ENCODE measurements at regions not wholly inside any gene's neighbourhood (a gene's known extent, or its start where the extent isn't known, plus 50 kb on each side); places are given as distances from the start of the nearest gene placed in this dataset.

GRCh38 chr3:193754719-193755118, 161.7 kb downstream of the OPA1 start:
- H3K4me1 ChIP-seq (ENCODE audit: insufficient read depth, low read length) = no peaks in the 10 kb centered on the region
- no peaks in the 10 kb centered on the region for H3K36me3 ChIP-seq (ENCODE audit: insufficient read depth, low read length)
- H3K9ac ChIP-seq (ENCODE audit: low read depth, low read length) = no peak overlapping the region
- H3K27me3 ChIP-seq (ENCODE audit: insufficient read depth, low read length, poor library complexity) = no peaks in the 10 kb centered on the region
- H3K27ac ChIP-seq (ENCODE audit: low read length) = no peak overlapping the region
- H3K9me3 ChIP-seq (ENCODE audit: insufficient read depth, low read length, severe bottlenecking) = peaks cover 11% of the 10 kb centered on the region
- no peaks in the 10 kb centered on the region for H3K79me2 ChIP-seq (ENCODE audit: insufficient read depth, low read length)
- ATAC-seq (ENCODE audit: insufficient read depth, low read depth) (no peak), DNase-seq (no peak)
- H4K20me1 ChIP-seq (ENCODE audit: insufficient read depth, low read length) = no peaks in the 10 kb centered on the region
- no peak overlapping the region for H3K4me3 ChIP-seq (ENCODE audit: low read depth in 1 of 2, low read length in 2 of 2)
- H2AFZ ChIP-seq (ENCODE audit: low read depth, low read length) = no peak overlapping the region
- TF ChIP-seq EZH2 (IDR thresholded peaks at IDR 0.05; ENCODE audit: borderline replicate concordance, low read depth, low read length, severe bottlenecking) (no peak), CTCF (IDR thresholded peaks at IDR 0.05; ENCODE audit: borderline replicate concordance, extremely low read depth, low read length, poor library complexity, severe bottlenecking) (no peak)
- H3K4me2 ChIP-seq (ENCODE audit: insufficient read depth, low read length) = no peak overlapping the region

DNA sequence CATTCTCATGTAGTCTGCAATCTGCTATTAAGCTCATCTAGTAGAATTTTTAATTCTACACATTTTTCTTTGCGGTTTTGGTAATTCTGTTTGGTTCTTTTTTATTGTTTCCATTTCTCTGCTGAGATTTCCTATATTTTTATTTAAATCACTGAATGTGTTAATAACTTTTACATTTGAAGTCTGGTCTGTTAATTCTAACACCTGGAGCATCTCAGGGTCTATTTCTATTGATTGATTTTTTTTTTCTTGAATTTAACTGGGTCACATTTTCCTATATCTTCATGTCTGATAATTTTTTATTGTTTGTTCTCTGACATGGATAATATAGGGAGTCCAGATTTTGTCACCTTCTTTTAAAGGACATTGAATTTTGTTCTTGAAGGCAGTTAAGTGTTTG, 163.5 kb downstream of the OPA1 start:
- H3K4me1 ChIP-seq (ENCODE audit: insufficient read depth, low read length) = no peaks in the 10 kb centered on the region
- H3K27ac ChIP-seq (ENCODE audit: low read length) = no peak overlapping the region
- no peaks in the 10 kb centered on the region for H3K27me3 ChIP-seq (ENCODE audit: insufficient read depth, low read length, poor library complexity)
- no peak overlapping the region for H2AFZ ChIP-seq (ENCODE audit: low read depth, low read length)
- no peak for DNase-seq
- no peak overlapping the region for H3K4me3 ChIP-seq (ENCODE audit: low read depth in 1 of 2, low read length in 2 of 2)
- H3K36me3 ChIP-seq (ENCODE audit: insufficient read depth, low read length) = no peaks in the 10 kb centered on the region
- no peak for ATAC-seq (ENCODE audit: insufficient read depth, low read depth)
- TF ChIP-seq CTCF (IDR thresholded peaks at IDR 0.05; ENCODE audit: borderline replicate concordance, extremely low read depth, low read length, poor library complexity, severe bottlenecking) (no peak), EZH2 (IDR thresholded peaks at IDR 0.05; ENCODE audit: borderline replicate concordance, low read depth, low read length, severe bottlenecking) (no peak)
- no peaks in the 10 kb centered on the region for H3K79me2 ChIP-seq (ENCODE audit: insufficient read depth, low read length)
- peaks cover 11% of the 10 kb centered on the region for H3K9me3 ChIP-seq (ENCODE audit: insufficient read depth, low read length, severe bottlenecking)
- no peaks in the 10 kb centered on the region for H4K20me1 ChIP-seq (ENCODE audit: insufficient read depth, low read length)
- H3K4me2 ChIP-seq (ENCODE audit: insufficient read depth, low read length) = no peak overlapping the region
- no peak overlapping the region for H3K9ac ChIP-seq (ENCODE audit: low read depth, low read length)

DNA sequence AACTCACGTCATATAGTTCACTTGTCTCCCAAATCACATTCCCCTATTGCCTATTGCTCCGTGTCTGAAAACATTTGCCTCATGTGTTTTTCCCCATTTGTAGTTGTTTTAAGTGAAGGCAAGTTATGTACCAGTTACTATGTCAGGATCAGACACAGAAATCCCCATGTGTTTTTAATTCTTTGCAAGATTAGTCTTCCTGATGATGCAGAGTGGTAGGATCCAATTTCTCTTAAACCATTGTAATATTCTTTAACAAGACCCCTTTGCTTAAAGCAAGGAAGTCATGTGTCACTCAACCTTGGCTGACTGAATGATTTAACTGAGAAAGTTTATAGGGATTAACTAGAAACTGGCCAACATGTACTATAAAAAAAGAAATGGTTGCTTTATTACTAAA, 164.4 kb downstream of the OPA1 start:
- no peaks in the 10 kb centered on the region for H3K27me3 ChIP-seq (ENCODE audit: insufficient read depth, low read length, poor library complexity)
- peaks cover 11% of the 10 kb centered on the region for H3K9me3 ChIP-seq (ENCODE audit: insufficient read depth, low read length, severe bottlenecking)
- DNase-seq (no peak), ATAC-seq (ENCODE audit: insufficient read depth, low read depth) (no peak)
- no peak overlapping the region for H3K9ac ChIP-seq (ENCODE audit: low read depth, low read length)
- no peak overlapping the region for H3K4me2 ChIP-seq (ENCODE audit: insufficient read depth, low read length)
- H3K4me1 ChIP-seq (ENCODE audit: insufficient read depth, low read length) = no peaks in the 10 kb centered on the region
- H3K27ac ChIP-seq (ENCODE audit: low read length) = no peak overlapping the region
- H2AFZ ChIP-seq (ENCODE audit: low read depth, low read length) = no peak overlapping the region
- no peak overlapping the region for H3K4me3 ChIP-seq (ENCODE audit: low read depth in 1 of 2, low read length in 2 of 2)
- TF ChIP-seq CTCF (IDR thresholded peaks at IDR 0.05; ENCODE audit: borderline replicate concordance, extremely low read depth, low read length, poor library complexity, severe bottlenecking) (no peak), EZH2 (IDR thresholded peaks at IDR 0.05; ENCODE audit: borderline replicate concordance, low read depth, low read length, severe bottlenecking) (no peak)
- H3K36me3 ChIP-seq (ENCODE audit: insufficient read depth, low read length) = no peaks in the 10 kb centered on the region
- H3K79me2 ChIP-seq (ENCODE audit: insufficient read depth, low read length) = no peaks in the 10 kb centered on the region
- no peaks in the 10 kb centered on the region for H4K20me1 ChIP-seq (ENCODE audit: insufficient read depth, low read length)

- peaks cover 2% of the 10 kb centered on the region for H3K9me3 ChIP-seq (ENCODE audit: insufficient read depth, low read length, severe bottlenecking)
- H3K79me2 ChIP-seq (ENCODE audit: insufficient read depth, low read length) = no peaks in the 10 kb centered on the region
- no peak overlapping the region for H3K4me2 ChIP-seq (ENCODE audit: insufficient read depth, low read length)
- no peak for ATAC-seq (ENCODE audit: insufficient read depth, low read depth)
- DNase-seq = no peak
- H2AFZ ChIP-seq (ENCODE audit: low read depth, low read length) = no peak overlapping the region
- H3K4me1 ChIP-seq (ENCODE audit: insufficient read depth, low read length) = no peaks in the 10 kb centered on the region
- H3K27me3 ChIP-seq (ENCODE audit: insufficient read depth, low read length, poor library complexity) = peaks cover 4% of the 10 kb centered on the region
- no peaks in the 10 kb centered on the region for H4K20me1 ChIP-seq (ENCODE audit: insufficient read depth, low read length)
- H3K9ac ChIP-seq (ENCODE audit: low read depth, low read length) = no peak overlapping the region
- H3K4me3 ChIP-seq (ENCODE audit: low read depth in 1 of 2, low read length in 2 of 2) = no peak overlapping the region
- no peak for TF ChIP-seq CTCF (IDR thresholded peaks at IDR 0.05; ENCODE audit: borderline replicate concordance, extremely low read depth, low read length, poor library complexity, severe bottlenecking)
- no peak for TF ChIP-seq EZH2 (IDR thresholded peaks at IDR 0.05; ENCODE audit: borderline replicate concordance, low read depth, low read length, severe bottlenecking)
- no peak overlapping the region for H3K27ac ChIP-seq (ENCODE audit: low read length)
- H3K36me3 ChIP-seq (ENCODE audit: insufficient read depth, low read length) = no peaks in the 10 kb centered on the region
These were observed 169.0 kb downstream of the OPA1 start for GRCh38 chr3:193761969-193762368.
